GM21447 (cell line): ENCODE measurements at regions not wholly inside any gene's neighbourhood (a gene's known extent, or its start where the extent isn't known, plus 50 kb on each side); places are given as distances from the start of the nearest gene placed in this dataset.
"Not testable (repeated sequence)": the region's sequence is repeated elsewhere in the genome, so short reads cannot be mapped to it uniquely, and the experiment has no call there.

Source experiments
- ATAC-seq: cut with Tn5 transposase; IDR thresholded peaks from one replicate; pipeline ENCODE4 v1.9.1; 2021; ENCODE audit not compliant: unreplicated experiment

DNA sequence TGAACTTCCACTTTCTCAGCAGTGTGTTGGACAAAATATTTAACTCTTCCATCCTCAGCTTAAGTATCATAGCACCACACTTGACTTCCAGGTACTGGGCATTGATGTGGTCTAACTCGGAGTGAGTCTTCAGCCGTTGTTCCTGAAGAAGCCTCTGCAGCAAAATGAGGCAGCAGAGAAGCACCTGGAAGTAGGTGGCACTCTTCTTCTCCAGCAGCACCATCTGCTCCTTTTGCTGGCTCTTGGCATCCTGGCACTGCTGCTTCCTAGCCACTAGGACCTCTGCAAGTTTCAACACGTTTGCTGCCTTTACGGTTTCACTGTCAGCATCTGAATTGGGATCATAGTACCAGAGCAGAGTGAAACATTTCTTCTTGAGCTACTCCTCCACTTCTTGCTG is 162.5 kb upstream of the GORAB start:
- ATAC-seq = no peak

DNA sequence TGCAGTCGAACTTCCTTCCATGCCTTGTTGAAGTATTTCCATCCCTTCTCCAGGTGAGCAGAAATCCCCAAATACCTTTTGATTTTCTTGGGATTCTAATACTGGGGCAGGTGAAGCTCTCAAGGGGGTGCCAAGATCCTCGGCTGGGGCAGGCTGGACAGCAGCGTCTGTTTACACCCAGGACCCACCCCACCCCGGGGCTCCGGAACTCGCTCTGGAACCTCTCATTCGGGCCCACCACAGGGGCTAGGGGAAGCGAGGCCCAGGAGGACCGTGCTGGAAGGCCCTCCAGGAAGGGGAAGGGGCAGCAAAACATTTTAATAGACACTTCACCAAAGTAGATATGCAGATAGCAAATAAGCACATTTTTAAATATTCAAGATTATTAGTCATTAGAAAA is 161.9 kb upstream of the GORAB start:
- no peak for ATAC-seq

DNA sequence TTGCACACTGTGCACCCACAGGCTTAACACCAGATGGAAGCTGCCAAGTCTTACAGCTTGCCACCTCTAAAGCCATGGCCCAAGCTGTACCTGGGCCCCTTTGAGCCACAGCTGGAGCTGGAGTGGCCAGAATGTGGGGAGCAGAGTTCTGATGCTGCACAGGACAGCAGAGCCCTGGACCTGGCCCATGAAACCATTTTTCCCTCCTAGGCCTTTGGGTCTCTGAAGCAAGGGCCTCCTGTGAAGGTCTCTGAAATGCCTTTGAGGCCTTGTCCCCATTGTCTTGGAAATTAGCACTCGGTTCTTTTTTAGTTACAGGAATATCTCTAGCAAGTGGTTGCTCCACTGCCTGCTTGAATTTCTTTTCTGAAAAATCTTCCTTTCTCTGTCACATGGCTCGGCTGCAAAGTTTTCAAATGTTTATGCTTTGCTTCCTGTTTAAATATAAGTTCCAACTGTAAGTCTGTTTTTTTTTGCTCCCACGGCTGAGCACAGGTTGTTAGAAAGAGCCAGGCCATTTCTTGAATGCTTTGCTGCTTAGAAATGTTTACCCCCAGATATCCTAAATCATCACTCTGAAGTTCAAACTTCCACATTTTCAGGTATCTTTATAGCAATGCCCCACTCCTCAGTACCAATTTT is 156.8 kb upstream of the GORAB start:
- ATAC-seq = no peak

DNA sequence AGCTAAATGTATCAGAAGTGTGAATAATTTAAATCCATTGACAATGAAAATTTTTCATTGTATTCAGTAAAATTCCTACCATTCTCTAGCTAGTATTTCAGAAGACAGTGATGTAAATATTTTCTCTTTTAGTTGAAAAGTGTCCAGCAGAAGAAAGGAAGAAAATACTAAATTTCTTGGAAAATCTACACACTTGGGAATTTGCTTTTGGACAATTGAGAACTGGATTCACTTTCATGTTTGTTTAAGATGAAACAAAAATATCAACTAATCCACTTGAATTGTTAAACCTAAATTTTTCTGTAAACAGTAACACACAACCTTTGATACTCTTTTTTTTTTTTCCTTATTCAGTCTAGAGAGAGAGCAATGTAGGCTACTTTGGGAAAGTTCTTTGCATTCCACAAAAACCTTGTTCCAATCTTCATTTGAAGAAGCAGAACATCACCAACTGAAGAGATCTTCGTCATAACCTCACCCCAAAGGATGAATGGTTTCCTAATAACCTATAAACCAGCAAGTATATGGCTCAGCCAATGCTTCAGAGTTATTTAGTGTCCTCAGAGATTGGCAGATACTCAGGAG is 155.1 kb upstream of the GORAB start:
- ATAC-seq = no peak

- peak; percentile 82 for ATAC-seq
Measured at GRCh38 chr1:170377440-170377839, 154.5 kb upstream of the GORAB start.

DNA sequence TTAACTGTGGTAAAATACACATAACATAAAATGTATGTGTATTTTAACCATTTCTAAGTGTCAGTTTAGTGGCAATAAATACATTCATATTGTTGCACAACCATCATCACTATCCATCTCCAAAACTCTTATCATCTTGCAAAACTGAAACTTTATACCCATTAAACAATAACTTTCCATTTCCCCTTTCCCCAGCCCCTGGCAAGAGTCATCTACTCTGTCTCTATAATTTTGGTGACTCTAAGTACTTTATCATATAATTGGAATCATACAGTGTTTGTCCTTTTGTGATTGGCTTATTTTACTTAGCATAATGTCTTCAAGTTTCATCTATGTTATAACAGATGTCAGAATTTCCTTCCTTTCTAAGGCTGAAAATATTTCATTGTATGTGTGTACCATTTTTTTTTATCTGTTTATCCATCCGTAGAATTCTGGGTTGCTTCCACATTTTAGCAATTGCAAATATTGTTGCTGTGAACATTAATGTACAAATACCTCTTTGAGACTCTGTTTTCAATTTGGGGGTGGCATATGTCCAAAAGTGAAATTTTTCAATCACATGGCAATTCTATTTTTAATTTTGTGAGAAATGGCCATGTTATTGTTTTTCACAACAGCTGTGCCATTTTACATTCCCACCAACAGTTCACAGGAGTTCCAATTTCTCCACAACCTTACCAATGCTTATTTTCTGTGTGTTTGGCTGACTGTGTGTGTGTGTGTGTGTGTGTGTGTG is 153.9 kb upstream of the GORAB start:
- ATAC-seq = no peak

DNA sequence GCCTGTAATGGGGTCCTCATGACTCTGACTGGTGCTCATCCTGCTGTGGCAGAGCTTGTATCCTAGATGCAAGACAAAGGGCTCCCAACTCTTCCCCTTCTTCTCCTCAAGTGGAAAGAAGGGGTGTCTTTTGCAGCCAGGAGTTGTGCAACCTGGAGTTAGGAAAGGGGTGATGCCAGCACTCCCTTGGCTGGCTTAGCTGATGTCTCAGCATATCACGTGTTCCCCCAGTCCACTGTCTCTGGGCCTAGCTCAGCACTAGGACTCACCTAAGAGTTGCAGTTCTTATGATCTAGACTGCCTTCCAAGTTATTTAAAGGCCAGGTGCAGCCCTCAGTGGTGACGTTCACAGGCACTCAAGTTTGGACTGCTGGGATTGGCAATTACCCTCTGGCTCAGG is 146.2 kb upstream of the GORAB start:
- ATAC-seq = no peak

DNA sequence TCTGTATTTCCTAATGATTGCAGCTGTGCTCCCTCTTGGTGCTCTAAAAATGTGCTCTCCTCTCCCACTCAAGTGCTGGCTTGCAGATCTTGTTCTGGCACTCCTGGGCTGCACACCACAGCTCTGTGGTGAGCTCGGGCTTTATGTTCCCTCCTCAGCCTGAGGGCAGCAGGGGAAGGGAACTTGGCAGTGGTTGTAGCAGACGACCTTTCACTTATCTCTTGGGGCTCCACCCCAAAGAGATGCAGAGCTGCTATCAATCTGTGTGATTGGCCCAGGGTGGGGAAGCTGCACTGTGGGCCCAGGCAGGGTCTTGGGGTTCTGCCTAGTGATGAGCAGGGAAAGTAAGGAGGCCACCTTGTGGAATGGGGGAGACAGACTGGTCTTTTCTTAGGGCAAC is 143.5 kb upstream of the GORAB start:
- no peak for ATAC-seq

DNA sequence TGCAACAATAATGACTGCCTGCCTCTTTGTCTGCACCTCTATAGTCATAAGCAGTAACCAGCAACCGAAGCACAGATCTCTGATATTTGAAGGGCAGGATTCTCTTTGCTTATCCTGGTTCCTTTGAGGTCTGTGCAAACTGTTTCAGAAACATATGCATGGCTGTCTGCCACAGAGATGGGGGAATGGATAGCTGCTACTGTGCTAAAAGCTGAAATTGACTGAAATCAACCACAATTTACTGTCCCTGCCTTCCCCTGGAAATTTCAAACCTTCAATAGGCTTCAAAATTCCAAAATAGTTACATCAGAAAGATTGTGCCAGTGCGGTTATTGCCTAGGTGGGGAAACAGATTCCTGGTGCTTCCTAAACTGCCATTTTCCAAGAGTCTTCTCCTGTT is 136.8 kb upstream of the GORAB start:
- no peak for ATAC-seq

DNA sequence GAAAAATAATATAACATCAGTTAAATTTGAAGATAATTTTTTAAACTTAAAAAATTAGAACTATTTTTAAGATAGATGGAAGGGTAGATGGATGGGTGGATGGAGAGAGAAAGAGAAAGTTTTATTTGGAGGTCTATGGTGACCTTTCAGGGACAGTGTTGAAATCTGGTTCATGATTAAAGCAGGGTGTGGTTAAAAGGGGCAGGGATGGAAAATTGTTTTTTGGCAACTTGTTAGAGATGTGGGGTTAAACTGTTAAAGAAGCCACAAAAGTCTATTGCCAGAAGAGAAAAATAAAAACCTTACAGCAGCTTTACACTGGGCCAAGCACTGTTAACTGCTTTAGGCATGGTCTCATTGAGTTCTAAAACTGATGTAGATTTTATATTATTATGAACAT is 134.9 kb upstream of the GORAB start:
- ATAC-seq = no peak

DNA sequence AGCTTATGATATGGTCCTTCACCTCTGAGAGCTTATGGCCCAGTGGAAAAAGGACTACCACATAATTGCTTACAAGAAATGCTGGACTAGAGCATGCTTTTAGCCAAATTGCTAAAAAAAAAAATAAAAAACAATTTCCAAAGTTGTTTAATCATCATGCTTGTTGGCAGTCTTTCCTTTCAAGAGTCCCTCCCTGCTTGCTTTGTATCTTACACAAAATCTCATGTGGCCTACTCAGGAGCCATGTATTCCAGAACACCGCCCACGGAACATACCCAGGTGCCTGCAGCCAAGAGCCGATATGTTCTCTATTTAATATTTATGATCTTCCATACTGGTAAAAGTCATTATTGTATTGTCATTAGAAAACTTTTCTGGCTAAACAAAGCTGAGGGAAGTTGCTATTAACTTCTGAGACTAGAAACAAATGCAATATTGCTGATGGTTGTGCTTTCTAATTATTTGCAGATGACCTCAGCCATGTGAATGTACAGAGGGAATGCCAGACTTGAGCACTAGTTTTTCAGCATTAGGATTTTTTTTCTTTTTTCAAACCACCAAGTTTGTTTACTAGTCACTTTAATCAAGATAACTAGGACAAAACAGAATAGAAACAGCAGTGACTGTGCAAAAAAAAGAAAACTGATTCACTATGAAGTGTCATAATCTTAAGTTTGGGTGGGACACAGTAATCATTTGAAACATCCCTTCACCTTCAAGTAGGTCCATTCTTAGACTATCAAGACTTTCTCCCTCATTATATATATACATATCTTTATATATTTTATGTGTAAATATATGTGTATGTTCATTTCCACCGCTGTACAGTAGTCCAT is 129.3 kb upstream of the GORAB start:
- ATAC-seq = no peak

GRCh38 chr1:170407138-170407537 is 124.8 kb upstream of the GORAB start:
- ATAC-seq = no peak

- ATAC-seq = no peak
Measured at GRCh38 chr1:170407581-170407980, 124.4 kb upstream of the GORAB start.

- no peak for ATAC-seq
Measured at GRCh38 chr1:170410401-170411166, 121.4 kb upstream of the GORAB start.

DNA sequence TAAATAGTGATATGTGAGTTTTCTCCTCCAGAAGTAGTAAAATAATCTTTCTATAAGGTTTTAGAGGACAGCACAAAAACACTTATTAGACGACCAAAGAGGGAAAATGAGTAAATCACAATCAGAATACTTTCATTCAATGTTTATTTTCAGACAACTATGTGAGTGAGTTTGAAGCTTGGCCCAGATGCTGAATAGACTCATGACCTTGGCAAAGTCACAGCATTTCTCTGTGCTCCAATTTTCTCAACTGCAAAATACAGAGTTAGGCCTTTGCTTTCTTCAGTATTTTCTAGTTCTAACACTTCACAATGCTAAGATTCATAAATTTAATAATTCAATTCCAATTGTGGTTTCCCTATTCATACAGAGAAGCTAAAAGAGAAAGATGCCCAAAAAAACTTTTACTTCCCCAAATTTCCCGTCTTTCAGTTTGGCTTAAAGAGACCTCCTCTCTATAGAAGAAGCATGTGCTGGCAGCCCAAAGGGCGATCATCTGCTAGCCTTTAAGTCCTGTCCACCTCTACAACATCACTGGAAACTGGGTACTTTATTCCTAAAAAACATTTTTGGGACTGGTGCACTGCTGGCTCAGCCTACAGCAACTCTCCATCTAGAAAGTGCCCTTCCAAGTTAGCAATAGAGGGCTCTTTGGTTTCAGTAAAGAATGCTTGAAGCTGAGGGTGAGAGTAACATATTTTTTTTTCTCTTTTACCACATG is 116.8 kb upstream of the GORAB start:
- no peak for ATAC-seq

DNA sequence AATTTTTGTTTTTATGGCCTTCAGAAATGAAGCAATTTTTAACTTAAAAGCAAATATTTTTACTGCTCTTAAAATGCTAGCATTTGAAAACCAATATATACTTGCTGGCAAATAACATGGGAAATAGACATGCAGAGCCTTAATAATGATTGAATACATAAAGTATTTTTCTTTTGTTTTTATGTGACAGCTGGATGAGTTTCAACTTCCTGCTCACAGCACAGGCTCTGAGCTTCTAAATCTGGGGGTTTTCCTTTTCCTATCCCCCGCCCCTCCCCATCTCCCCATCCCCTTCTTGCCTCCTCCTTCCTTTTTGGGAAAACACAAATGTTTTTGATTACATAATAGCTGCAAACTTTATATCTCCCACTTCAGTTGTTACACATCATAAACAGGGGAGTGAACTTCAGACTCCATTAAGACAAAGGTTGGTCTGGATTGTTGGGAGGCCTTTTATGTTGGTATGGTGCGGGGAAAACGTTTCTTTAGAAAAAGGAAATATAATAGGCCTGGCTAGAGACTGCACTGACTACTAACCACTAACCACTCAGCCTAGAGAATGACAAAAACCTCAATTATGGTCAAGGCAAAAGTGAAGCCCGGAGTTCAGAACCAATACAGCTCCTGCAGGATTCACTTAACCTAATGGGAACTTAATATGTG is 116.1 kb upstream of the GORAB start:
- no peak for ATAC-seq

- no peak for ATAC-seq
Measured at GRCh38 chr1:170424346-170424745, 107.6 kb upstream of the GORAB start.

- no peak for ATAC-seq
Measured at GRCh38 chr1:170426596-170426995, 105.4 kb upstream of the GORAB start.

- ATAC-seq = not testable (repeated sequence)
Measured at GRCh38 chr1:170427002-170427401, 105.0 kb upstream of the GORAB start.

- no peak for ATAC-seq
Measured at GRCh38 chr1:170436928-170437327, 95.0 kb upstream of the GORAB start.
